D341Med (cell line): ENCODE measurements at regions not wholly inside any gene's neighbourhood (a gene's known extent, or its start where the extent isn't known, plus 50 kb on each side); places are given as distances from the start of the nearest gene placed in this dataset.
A peak's percentile ranks its signal among the peaks of the same experiment; 100 is the strongest.
"Not testable (repeated sequence)": the region's sequence is repeated elsewhere in the genome, so short reads cannot be mapped to it uniquely, and the experiment has no call there.

Experiments
- DNase-seq: peaks from one replicate; pipeline ENCODE4 v3.0.0; 2012; ENCODE audit warnings: low spot score

DNA sequence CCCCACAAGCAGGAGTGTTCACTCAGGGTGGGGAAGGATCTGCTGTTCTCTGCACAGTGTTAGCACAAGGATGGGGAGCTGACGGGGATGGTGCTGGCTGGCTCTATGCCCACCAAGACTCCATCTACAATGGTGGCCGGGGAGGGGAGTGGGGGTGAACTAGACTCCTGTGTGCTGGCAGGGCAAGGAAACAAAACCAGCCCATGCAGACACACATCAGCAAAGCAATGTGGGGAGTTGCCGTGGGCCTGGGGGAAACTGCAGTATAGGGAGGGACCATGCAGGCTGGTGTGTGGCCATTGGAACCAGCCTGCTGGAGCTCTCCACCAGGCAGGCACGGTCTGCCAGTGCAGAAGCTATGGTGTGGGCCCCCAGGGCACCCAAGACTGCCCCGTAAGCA is 195.1 kb downstream of the PWWP3B start:
- no peak for DNase-seq

DNA sequence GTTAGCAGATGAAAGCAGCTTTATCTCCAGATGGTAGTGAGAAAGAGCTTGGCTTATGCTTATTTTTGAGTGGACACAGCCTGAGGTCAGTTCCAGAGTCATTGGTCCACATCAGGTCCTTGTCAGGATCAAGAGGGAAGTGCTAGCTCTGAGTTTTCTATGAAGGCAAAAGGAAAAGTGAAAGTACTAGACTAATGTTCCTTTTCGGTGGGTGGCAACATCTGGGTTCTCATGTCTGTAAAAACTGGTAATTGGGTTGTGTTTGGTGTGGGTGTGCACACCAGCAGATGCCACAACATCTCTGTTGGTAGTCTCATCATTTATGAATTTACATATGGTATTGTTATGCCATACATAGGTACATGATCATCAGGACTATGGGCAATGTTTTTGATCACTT is 210.5 kb downstream of the PWWP3B start:
- DNase-seq, result no peak

DNA sequence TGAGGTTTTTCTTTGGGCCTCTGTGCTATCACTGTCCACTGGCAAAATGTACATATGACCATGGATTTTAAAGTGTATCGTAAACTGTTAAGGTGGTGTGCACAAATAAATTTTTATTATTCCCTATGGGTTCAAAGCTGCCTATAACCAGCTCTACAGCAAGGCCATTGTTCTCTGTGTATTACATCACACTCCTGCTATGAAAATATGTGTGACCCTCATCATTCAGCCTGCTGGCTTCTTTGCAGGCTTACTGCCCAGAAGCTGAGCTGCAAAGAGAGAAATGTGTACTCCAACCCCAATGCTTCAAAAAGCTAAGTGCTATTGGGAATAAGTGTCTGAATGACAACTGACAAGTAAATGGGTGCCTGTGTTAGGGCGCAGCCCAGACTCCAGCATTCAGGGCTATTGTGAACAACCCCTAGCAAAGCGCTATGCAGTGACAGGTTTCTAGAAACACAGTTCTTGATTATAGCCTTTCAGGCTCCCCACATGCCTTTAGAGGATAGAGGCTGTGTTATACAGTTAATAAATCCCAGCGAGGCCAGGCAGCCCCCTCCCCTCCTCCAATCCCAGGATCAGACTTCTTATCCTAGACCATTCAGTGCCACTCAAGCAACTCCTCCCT is 220.4 kb upstream of the RADX start:
- no peak for DNase-seq

DNA sequence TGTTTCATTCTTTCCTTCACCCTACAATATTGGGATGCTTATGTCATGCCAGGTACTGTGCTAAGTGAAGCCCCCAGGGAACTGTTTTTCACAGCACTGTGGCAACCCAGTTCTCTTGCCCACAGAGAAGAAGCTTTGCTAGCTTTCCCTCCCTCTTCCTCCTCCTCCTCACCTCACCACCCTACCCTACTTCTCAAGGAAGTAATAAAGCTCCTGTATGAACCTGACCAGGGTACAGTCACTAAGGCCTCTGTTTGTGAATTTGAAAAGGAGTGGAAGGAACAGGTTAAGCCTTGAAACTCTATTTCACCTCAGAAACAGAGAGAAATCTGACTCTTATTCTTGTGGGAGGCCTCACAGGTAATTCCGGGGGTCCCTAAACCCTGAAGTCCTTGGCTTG is 219.4 kb upstream of the RADX start:
- DNase-seq, result no peak

DNA sequence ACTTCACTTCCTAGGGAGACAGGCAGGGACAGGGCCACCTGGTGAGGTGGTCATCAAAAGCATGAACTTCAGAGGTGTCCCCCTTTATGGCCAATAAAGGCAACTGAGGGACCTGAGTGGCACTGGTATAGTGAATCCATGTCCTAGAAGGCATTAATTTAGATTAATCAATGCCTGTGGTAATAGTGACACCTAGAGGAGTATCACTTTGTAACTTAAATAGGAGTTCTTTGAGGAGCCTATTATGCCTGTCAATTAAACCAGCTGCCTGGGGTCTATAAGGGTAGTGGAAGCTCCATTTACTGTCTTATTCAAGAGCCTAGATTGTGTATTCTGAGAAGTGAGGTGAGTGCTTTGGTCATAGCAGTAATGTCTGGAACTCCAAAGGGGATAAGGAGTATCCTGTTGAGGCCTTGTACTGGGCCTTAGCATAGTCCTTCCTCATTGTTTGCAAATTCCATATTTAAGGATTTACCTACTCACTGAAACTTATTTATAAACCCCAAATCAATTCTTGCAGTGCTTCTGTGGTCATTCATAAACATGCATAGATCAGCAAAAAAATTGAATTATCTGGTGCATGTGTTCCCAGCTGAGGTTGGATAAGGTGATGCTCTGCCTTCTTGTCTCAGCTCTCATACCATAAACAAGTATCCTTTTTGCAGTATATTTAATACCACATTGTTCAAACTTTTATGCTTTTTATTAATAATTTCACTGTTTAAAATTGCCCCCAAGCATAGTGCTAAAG is 213.8 kb upstream of the RADX start:
- DNase-seq, result no peak

DNA sequence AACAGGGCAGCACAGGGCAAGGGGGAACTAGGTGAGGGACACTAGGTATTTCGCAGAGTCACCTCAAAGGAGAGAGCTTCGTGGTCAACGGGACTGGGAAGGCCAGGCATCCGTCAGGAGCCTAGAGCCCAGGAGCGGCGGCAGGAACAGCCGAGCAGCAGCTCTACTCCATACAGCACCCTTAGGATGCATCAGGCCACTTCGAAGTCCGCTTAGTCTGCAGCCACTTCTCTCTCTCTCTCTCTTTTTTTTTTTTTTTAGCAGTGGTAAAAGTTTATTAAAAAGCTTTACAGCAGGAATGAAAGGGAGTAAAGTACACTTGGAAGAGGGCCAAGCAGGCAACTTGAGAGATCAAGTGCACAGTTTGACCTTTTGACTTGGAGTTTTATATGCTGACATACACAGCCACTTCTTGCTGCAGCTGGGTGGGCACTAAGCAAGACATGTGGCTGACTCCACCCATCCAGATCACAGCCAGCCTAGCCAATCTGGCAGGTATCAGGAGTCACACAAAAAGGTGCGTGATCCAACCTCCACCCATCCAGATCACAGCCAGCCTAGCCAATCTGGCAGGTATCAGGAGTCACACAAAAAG is 209.7 kb upstream of the RADX start:
- DNase-seq, result no peak

DNA sequence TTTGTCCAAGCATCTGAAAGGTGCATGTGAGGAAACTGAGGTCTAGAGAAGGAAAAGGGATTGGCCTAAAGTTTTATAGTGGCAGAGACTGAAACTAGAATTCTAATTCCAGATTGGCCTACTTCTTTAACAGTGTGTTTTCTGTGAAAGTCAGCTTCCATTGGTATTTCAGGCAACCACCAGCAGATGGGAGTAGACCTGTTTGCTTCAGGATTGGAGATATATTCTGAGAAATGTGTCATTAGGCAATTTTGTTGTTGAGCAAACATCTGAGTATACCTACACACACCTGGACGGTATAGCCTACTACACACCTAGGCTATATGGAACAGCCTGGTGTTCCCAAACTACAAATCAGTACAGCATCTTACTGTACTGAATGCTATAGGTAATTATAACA is 207.3 kb upstream of the RADX start:
- DNase-seq, result no peak

DNA sequence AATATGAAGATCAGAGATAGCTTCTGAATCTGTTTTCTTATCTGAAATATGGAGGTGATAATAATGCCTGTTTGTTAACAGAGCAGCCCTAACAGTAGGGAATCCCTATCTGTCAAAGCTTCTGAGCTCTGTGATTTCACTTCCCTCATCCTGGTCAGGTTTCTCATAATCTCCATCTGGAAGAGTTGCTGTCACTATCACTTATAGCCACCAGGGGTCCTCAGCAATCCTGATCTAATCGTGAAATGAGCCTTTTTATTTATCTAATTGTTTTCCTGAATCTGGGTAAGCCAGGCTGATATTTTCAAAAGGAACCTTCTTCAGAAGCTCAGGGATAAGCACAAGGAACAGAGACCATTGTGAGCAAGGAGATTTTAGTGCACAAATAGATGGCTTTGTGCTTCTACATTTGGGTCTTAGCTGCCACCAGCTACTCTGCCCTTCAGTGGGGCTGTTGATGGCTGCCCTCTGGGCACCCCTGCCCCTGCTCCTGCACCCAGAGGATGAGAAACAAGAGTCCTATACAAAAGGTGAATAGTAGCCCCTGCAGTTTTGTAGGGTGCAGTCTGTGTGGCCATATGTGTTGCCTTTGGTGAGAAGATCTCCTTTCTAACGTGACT is 196.4 kb upstream of the RADX start:
- DNase-seq, result peak; percentile 12

DNA sequence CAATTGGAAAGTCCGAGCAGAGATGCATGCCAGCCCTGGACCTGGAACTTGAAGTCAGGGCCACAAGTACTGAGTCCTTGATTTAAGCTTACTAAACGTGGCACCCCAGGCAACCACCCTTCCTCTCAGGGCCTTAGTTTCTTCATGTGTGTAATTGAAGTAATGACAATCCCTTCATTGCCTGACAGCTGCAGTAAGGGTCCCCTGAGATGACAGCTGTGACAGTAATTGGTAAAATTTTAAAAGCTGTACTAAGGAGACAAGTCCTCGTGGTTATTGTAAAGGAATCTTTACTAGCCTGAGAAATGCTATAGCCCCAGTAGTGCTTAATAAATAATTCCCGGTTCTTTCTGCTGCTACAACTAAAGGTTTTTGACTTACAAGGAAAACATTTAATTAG is 175.1 kb upstream of the RADX start:
- DNase-seq, result no peak

DNA sequence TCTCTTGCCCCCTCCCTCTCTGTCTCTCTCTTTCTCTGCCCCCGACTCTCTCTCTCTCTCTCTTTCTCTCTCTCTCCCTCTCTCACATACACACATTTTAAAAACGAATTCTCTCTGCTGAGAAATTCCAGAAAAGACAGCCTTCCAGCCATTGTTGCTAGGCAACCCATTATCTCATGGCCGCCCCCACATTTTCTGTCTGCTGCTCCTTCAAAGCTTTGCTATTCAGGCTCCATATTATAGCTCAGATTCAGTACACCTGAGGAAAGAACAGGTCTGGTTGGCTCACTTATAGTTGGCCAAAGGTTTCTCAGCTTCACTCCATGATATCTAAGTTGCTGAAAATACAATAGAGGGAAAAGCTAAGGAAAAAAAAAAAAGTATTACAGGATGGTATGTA is 174.4 kb upstream of the RADX start:
- DNase-seq, result no peak

DNA sequence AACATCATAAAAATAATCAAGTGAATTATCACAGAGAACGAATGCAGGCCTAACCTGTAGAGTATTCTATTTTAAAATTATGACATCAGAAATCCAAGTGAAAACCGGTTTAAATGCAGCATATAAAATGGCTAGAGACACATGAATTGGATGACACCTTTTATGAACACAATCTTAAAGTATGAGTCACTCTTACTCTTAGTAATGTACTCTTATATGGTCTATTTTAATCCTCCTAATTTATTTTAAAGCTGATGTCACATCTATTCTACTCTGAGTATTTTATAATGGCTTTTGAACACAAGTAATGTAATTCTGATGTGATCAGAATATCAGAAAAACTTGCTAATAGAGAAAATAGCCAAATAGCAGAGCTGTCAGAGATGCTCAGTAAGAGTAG is 161.4 kb upstream of the RADX start:
- DNase-seq, result no peak

DNA sequence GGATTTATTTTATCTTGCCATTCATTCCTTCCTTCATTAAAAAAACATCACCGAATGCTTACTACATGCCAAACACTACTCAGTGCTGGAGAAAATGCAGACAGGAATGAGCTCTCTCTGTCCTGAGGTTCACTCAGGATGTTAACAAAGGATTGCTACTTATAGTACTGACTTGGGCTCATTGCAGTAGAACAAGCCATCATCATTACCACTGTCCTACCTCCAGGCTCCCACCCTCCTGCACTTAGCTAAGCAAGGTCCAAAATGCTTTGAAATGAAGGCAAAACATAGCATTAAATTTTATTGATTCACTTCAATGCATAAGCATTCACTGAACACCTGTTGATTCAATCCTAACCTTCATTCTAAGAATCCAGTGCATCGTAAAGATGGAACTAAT is 159.8 kb upstream of the RADX start:
- no peak for DNase-seq

DNA sequence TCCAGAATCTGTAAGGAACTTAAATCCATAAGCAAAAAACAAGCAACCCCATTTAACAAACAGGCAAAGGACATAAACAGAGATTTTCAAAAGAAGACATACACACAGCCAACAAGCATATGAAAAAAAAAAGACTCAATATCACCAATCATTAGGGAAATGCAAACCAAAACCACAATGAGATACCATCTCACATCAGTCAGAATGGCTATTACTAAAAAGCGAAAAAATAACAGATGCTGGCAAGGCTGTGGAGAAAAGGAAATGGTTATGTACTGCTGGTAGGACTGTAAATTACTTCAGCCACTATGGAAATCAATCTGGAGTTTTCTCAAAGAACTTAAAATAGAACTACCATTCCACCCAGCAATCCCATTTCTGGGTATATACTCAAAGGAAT is 156.8 kb upstream of the RADX start:
- DNase-seq, result no peak

DNA sequence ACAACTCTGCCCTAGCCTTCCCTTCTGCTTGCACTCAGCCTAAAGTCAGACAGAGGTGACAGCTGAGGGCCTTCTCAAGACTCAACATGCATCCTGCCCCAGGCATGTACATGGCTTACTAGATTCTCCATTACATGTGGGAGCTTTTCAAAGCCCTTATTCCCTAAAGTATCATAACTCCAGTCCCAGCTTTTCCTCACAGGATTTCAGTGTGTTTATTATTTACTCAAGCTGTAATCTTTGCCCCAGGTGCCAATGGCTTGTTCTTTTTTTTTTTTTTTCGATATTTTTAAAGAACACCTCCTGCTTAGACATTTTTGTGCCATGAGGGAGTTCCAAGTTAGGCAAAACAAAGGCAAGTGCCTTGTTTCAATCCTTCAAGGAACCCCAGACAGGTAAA is 154.0 kb upstream of the RADX start:
- DNase-seq, result no peak

DNA sequence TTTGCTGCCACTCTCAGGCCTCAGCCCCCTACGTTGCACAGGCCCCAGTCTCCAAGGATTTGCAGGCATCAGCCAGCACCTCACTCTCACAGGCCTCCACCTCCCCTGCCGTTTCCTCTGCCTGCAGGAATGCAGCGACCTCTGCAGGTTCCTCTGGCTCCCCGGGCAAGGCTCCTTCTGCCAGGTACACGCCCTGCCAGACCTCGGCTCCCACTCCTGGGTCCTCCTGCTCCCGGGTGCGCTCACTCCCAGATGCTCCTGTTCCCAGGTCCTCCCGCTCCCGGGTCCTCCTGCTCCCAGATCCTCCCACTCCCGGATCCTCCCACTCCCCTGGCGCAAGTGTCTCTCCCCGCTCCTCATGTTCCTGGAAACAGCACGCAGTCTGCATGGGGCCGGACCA is 144.4 kb upstream of the RADX start:
- DNase-seq, result no peak

DNA sequence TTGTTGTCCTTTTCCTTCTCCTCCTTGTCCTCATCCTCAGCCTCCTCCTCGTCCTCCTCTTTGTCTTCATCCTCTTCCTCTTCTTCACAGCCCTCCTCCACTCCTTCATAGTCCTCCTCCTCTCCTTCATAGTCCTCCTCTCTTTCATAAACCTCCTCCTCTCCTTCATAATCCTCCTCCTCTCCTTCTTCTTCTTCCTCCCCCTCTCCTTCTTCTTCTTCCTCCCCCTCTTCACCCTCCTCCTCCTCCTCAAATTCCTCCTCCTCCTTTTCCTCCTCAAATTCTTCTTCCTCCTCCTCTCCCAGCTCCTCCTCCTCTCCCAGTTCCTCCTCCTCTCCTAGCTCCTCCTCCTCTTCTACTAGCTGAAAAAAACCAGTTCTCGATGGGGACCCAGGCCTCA is 143.8 kb upstream of the RADX start:
- no peak for DNase-seq

DNA sequence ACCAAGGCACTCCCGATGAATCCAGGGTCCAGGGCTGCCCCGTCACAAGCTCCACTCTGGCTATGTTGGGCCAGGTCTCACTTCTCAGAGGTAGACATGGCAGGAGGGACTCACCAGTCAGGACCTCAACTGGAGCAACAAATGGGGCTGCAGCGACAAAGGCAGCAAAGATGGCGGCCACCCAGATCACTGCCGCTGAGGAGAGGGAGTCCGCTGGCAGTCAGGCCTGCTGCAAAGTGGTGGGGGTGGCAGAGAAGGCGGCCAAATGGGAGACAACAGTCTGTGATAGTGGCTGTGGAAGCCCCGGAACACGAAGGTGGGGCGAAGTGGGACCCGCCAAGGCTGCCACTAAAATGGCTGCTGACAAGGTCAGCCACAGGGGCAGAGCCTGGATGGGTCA is 143.3 kb upstream of the RADX start:
- DNase-seq, result no peak

DNA sequence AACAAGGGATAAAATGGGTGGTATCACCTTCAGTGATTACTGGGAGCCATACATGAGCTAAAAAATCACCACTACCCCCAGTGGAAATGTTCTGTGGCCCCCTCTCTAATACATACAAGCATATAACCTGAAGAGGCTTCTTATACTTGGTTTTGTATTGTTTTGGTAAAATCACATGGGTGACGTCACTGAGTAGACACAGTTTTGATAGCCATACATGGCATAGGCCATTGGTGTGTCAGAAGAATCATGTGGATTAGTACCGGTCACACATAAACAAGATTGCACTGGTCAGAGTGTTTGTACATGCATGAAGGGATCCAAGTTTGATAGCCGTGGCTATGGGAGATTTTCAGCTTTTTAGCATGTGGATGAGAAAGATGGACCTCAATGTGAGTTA is 131.9 kb upstream of the RADX start:
- DNase-seq, result no peak

DNA sequence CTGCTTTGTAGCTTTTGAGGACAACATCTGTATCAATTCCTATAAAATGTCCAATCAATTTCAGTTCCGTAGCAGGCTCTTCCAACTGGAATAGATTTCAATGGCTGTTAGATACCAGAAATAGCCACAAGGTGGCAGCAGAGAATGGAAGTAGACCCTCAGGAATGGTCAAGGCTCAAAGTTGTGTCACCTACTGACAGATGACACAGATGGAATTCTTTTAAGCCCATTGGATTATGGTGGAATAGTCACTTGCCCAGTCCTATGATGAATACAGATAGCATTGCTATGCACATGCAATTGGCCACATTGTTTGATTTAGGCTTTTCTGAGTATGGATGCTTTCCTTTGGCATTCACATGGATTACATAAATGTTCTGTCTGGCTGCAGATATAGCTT is 130.4 kb upstream of the RADX start:
- DNase-seq, result peak; percentile 18

DNA sequence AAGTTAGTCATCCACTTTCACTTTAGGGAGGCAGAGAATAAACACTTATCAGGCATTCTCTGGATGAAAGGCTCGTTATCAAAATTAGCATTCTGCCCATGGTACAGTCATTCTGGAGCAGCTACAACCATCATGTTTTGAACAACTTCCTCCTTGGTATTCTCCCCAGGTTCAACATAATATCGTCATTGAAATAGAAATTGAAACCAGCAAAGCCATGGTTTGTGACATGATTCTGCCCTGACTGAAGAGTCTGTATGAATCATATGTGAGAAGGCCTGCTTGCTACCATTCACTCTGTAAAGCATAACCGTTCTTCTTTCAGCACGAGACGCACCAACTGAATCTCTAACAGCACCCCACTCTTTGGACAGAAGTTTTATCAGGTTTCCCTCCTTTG is 127.5 kb upstream of the RADX start:
- DNase-seq, result no peak

DNA sequence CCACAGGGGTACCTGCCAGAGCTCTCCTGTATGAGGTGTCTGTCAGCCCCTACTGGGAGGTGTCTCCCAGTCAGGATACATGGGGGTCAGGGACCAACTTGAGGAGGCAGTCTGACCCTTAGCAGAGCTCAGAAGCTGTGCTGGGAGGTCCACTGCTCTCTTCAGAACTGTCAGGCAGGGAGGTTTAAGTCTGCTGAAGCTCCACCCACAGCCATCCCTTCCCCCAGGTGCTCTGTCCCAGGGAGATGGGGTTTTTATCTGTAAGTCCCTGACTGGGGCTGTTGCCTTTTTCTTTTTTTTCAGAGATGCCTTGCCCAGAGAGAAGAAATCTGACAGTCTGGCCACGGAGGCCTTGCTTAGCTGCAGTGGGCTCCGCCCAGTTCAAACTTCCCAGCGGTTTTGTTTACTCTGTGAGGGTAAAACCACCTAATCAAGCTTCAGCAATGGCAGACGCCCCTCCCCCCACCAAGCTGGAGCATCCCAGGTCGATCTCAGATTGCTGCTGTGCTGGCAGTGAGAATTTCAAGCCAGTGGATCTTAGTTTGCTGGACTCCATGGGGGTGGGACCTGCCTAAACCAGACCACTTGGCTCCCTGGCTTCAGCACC is 118.5 kb upstream of the RADX start:
- not testable (repeated sequence) for DNase-seq

DNA sequence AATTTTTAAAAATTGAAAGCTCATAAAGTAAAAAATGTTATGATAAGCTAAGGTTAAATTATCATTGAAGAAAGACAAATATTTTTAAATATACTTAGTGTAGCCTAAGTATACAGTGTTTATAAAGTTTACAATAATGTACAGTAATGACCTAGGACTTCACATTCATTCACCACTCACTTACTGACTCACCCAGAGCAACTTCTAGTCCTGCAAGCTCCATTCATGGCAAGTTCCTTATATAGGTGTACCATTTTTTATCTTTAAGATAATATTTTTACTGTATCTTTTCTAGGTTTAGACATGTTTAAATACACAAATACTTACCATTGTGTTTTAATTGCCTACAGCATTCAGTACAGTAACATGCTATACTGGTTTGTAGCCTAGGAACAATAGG is 112.3 kb upstream of the RADX start:
- DNase-seq, result no peak
